ENCODE measurements at regions not wholly inside any gene's neighbourhood (a gene's known extent, or its start where the extent isn't known, plus 50 kb on each side); places are given as distances from the start of the nearest gene placed in this dataset.
"Not testable (repeated sequence)": the region's sequence is repeated elsewhere in the genome, so short reads cannot be mapped to it uniquely, and the experiment has no call there.

GRCh38 chr2:7146151-7146550 lies 228.9 kb downstream of the RNF144A start:
- DNase-seq: no peak

DNA sequence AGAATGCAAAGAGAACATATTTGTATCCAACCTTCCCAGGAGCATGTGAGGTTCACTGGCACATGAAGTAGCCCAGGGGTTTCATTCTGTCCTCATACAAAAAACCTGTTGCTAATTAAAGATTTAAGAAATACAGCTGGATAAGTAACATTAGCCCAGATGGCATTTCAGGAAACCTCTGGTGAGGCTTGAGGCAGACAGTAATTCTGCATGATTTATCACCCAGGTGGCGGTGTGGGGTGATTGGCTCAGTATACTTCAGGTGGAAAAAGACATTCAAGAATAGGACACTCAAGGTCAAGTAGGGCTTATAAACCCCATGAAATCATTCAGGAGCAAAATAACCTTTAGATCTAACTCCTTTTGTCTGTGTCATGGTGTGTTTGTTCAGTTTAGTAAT lies 237.4 kb downstream of the RNF144A start:
- peak; percentile 69 to 95 for DNase-seq

GRCh38 chr2:7161501-7161900 lies 244.3 kb downstream of the RNF144A start:
- DNase-seq: no peak

- DNase-seq: no peak
These were observed 248.5 kb downstream of the RNF144A start for GRCh38 chr2:7165736-7166135.

DNA sequence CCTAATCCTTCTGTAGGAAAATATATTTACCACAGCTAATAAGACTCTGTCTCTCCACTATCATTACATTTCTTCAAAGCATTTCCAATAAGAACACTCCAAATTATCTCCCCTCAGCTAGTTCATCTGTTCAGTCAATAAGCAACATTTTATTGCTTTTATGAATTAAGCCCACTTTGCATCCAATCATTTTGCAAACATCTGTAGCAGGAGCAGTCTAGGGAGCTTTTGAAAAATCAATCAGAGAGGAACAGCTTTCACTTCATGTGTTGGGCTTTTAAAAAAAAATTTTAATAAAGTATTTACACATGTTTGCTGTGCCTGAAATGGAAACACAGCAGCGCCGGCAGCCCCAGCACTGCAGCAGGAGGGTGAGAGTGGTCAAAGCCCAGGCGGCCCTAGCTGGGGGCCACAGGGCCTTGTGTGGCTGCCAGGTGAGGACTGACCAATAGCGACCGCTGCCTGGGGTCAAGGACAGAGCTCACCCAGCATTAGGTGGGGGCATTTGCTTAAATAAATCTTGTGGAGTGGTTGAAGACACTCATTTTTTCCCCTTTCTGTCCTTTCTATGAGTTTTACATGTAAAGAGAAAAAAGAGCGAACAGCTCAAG lies 250.7 kb downstream of the RNF144A start:
- DNase-seq: no peak

DNA sequence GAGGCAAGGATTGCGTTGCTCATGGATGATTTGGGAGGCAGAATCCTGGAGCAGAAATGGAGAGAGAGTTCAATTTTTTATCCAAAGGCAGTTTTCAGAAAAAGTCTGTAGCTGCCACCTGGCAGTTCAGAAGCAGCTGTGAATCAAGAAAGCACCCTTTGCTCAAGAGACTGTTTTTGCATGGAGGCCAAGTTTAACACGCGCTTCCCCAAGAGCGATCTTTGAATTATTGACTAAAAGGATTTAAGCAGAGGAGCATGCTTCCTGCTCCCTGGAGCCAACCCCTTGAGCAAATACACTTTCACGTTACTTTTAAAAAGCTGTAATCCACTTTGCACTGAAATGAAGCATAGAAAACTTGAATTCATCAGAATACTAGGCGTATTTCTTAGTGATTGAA lies 252.4 kb downstream of the RNF144A start:
- peak in 1 of 2 experiments; percentile 54 for DNase-seq

DNA sequence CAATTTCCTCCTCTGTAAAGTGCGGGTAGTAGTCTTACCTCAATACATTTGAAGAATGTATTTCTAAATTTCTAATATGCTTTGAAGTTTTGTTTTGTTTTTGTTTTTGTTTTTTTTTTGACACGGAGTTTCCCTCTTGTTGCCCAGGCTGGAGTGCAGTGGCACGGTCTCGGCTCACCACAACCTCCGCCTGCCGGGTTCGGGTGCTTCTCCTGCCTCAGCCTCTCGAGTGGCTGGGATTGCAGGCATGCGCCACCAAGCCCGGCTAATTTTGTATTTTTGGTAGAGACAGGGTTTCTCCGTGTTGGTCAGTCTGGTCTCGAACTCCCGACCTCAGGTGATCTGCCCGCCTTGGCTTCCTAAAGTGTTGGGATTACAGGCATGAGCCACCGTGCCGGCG lies 261.8 kb downstream of the RNF144A start:
- DNase-seq: not testable (repeated sequence)

DNA sequence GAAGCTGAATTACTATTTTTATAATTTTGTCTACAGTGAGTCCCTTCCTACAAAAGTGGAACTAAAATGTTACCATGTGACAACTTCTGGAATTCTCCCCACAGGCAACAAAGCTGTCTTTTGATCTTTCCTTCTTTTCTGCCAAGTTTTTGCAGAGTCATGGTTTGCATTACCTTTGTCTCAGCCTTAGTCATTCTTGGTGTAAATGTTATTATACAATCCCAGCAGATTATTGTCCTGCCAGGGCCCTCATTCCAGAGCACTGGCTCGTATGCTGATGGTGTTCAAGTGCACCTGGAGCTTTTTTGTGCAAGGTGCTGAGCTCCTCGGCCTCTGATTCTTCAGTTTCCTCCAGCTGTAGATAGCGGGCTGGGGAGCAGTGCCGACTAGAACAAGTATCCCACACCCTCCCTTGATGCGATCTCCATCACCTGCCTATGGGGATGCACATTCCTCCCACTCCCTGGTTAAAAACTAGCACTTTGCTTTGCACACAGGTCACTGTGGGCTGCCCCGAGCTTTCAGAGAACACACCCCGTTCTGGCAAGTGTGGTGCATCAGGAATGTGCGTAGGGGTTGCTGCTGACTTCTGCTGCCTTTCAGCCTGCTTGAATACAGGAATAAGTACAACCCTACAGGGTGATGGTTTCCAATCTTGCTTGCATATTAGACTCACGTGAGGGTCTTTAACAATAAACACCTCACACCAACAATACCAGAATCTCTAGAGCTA lies 263.6 kb downstream of the RNF144A start:
- no peak for DNase-seq

DNA sequence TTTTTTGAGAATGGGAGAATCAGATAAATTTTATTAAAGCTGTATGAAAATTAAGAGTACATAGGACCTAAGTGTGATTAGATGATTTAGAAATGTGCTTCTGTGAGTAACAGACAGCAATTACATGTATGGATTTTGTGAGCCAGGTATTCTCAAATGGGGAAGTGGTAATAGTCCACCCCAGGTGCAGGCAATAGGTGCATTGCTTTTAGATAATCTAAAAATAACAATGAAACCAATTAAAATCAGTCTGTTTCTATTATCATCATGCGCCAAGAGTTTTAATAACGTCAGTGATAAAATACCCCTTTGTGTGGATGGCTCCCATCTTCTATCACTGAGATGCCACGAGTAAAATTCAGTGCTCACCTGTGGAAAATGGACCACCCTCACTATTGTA lies 265.3 kb downstream of the RNF144A start:
- DNase-seq: no peak

- no peak for DNase-seq
These were observed 271.9 kb downstream of the RNF144A start for GRCh38 chr2:7189106-7189505.

- DNase-seq: no peak
These were observed 273.5 kb downstream of the RNF144A start for GRCh38 chr2:7190587-7191324.

DNA sequence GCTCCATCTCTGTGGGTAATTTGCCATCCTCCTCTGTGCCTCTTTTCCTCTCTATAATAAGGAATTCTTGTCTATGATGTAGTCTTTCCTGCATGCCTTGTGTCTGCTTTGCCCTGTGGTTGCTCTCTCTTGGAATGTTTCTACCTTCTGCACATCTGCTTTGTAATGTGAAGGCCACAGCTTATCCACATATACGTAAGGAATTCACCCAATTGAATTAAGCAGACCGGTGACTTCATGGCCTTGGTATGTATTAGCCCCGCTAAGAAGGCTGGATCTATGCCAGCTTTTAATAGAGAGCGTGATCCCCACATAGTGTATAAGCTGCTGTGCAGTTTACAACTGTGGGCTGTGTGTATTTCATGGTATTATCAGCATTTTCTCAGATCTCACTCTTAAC lies 274.7 kb downstream of the RNF144A start:
- peak; percentile 37 to 81 for DNase-seq

DNA sequence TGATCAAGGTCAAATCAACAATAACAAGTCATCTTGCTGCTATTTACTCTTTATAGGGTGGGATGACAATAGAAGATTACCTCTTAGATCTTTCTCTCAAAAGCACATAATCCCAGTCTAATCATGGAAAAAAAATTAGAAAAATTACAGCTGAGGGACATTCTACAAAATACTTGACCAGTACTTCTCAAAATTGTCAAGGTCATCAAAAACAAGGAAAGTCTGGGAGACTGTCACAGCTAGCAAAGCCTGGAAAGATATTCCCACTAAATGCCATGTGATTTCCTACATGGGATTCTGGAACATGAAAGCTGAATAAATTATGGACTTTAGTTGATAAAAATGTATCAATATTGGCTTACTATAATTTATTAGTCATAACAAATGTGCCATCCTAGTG lies 276.2 kb downstream of the RNF144A start:
- no peak for DNase-seq

- no peak for DNase-seq
These were observed 277.7 kb downstream of the RNF144A start for GRCh38 chr2:7194950-7195349.

- DNase-seq: no peak
These were observed 279.7 kb downstream of the RNF144A start for GRCh38 chr2:7196883-7197282.

DNA sequence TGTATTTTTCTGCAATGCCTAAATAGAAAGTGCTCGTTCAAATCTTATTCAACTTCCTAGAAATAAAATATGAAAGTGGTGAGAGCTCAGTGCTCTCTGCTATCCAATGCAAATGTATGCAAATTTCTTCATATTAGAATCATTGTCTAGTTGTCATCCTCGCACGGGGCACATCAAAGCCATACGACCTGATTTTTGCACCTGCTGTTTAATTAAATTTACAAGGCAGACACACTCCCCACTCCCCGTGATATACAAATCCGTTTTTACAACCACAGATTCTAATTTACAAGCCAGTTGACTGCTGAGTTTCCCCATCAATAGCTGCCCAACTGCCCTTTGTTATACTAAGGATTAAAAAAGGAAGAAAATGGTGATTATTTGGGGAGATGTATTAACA lies 284.6 kb downstream of the RNF144A start:
- DNase-seq: no peak

- peak; percentile 58 to 85 for DNase-seq
These were observed 285.9 kb downstream of the RNF144A start for GRCh38 chr2:7203056-7203467.

DNA sequence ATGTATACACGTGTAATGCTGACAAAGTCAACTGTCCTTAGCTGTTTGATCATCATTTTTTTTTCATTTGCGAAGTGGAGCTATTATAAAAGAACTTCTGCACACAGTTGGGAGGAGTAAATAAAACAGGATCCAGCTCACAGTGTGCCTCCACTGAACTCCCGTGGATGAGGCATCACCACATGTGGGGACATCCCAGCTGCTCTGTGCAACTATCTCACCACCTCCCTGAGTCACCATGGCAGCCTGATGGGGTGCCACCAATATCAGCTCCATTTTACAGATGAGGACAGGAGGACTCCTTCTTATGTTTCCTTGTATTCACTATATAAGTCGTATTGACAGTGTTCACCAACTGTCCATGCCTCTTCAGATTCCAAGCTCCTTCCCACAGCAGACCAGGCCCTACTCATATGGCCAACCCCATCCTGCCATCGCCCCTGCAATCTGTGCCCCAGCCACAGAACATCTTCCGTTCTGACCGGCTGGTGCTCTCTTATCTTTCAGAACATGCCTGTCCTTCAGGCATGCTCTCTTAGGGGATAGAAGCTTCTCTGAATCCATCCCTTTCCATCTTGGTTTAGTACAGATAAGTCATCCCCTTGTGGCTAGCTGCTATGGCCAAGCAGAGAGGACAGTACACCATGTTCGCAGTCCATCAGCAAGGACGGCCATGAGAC lies 288.1 kb downstream of the RNF144A start:
- no peak for DNase-seq

DNA sequence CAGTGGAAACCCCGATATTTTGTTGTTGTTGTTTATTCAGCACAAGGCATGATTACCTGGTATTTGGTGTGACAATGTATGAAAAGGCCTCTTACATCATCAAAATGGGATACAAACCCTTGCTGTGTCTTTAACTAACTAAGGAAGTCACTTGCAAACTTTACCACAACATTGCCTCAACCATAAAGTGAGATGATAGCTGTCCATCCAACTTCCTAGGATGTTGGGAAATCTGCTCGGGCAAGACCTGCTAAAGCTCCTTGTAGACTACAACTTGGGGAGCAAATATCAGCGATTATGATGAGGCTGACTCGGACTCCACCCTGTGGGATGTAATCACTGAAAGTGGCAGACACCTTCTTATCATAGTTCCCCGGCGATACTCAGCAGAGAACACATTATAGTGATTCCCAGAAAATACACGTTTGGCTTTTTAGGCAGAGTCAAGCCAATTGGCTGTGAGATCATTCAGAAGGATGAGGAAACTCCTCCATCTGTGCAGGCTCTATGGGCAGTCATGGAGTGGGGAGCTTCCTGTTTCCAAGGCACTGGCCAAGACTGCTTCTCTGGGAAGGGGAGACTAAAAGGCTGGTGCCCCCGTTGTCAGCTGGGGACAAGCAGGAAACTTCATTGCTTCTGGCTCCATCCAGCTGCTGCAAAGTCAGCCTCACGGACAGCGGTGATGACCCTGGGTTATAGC lies 289.0 kb downstream of the RNF144A start:
- DNase-seq: no peak

DNA sequence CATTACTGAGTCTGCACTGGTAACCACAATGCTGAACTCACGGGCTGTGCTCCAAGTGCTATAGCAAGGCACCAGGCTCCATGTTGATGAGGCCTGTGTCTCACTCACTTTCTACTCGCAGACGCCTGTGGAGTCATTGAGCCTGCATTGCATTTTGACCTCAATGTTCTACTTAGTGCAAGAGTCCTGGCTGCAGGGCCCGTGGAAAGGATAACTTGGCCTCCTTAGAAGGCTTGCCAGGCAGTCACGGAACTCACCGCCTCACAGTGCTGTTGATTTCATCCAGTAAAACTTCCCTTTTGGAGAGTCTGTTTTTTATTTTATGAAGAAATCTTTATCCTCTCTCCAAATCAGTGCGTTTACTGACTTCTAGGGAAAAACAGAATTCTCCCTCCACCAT lies 290.4 kb downstream of the RNF144A start:
- no peak for DNase-seq

GRCh38 chr2:7209757-7210555 lies 292.7 kb downstream of the RNF144A start:
- DNase-seq: peak; percentile 97 to 99

GRCh38 chr2:7210712-7211111 lies 293.5 kb downstream of the RNF144A start:
- no peak for DNase-seq
